ENCODE measurements at regions not wholly inside any gene's neighbourhood (a gene's known extent, or its start where the extent isn't known, plus 50 kb on each side); places are given as distances from the start of the nearest gene placed in this dataset.

DNA sequence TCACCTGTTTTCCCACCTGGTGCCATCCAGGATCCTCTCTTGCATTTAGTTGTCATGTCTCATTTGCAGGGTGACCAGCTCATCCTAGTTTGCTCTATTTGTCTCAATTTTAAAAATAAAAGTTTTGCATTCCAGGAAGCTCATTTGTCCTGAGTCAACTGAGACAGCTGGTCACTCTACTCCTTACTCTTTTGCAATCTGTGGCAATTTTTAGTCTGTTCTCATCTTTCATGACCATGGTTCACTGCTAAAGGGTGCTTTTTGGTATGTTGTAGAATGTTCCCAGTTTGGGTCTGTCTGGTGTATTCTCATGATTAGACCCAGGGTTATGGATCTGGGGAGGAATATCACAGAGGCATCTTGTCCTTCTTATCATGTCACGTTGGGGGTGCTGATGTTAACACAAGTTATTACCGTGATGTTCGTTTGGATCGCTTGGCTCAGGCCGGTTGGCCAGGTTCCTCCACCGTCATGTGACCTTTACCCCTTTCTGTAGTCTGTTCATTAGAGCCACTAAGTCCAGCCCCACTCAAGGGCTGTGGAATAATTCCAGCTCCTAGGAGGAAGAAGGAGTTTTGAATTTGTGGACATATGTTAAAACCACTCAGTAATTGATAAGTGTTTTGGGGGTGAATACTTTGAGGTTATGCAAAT lies 103.3 kb upstream of the IGFBP3 start:
- Mint-ChIP-seq H3K27ac (no peak overlapping the region), H3K4me3 (no peak overlapping the region), H3K27me3 (ENCODE audit: low read depth) (no peaks in the 10 kb centered on the region), H3K4me1 (ENCODE audit: low read depth) (no peaks in the 10 kb centered on the region), H3K36me3 (ENCODE audit: low read depth) (no peaks in the 10 kb centered on the region), H3K9me3 (peaks cover 3% of the 10 kb centered on the region)
- DNase-seq: no peak
- intact Hi-C loops (cut with micrococcal nuclease): no loop called here
- CTCF ChIA-PET: no interaction called here

DNA sequence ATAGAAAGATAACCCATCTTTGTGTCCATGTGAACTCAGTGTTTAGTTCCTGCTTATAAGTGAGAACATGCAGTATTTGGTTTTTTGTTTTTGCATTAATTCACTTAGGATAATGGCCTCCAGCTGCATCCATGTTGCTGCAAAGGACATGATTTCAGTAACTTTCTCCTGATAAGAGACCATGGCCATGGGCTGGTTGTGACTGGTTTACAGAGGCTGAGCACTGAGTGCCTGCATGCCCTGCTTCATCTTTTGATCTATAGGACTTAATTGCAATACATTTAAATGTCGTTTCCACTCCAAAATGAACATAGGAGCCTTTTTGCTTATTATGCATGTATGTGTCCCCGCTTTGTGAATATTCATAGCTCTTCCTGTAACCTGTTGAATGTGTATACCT lies 101.3 kb upstream of the IGFBP3 start:
- intact Hi-C loops (cut with micrococcal nuclease): no loop called here

GRCh38 chr7:46015107-46015868 lies 94.2 kb upstream of the IGFBP3 start:
- CTCF ChIA-PET: no interaction called here
- H3K36me3 Mint-ChIP-seq (ENCODE audit: low read depth): peaks cover 1% of the 10 kb centered on the region
- no peak for DNase-seq
- no peaks in the 10 kb centered on the region for H3K4me1 Mint-ChIP-seq (ENCODE audit: low read depth)
- intact Hi-C loops (cut with micrococcal nuclease): no loop called here
- no peak overlapping the region for H3K27ac Mint-ChIP-seq
- no peaks in the 10 kb centered on the region for H3K27me3 Mint-ChIP-seq (ENCODE audit: low read depth)
- H3K4me3 Mint-ChIP-seq: no peak overlapping the region
- H3K9me3 Mint-ChIP-seq: peaks cover 16% of the 10 kb centered on the region

More for the DNA sequence above, 101.3 kb upstream of the IGFBP3 start:
- Mint-ChIP-seq H3K4me1 (ENCODE audit: low read depth) (no peaks in the 10 kb centered on the region), H3K27me3 (ENCODE audit: low read depth) (no peaks in the 10 kb centered on the region), H3K4me3 (no peak overlapping the region), H3K27ac (no peak overlapping the region), H3K36me3 (ENCODE audit: low read depth) (no peaks in the 10 kb centered on the region), H3K9me3 (peaks cover 16% of the 10 kb centered on the region)
- no peak for DNase-seq
- CTCF ChIA-PET: no interaction called here

- CTCF ChIA-PET: no interaction called here
- Mint-ChIP-seq H3K36me3 (ENCODE audit: low read depth) (peaks cover 1% of the 10 kb centered on the region), H3K9me3 (peaks cover under 1% of the 10 kb centered on the region), H3K4me1 (ENCODE audit: low read depth) (no peaks in the 10 kb centered on the region), H3K27ac (no peak overlapping the region), H3K27me3 (ENCODE audit: low read depth) (no peaks in the 10 kb centered on the region), H3K4me3 (no peak overlapping the region)
- intact Hi-C loops (cut with micrococcal nuclease): no loop called here
- DNase-seq: no peak
These were observed 90.4 kb upstream of the IGFBP3 start for GRCh38 chr7:46011501-46011900.

- no peaks in the 10 kb centered on the region for H3K4me1 Mint-ChIP-seq (ENCODE audit: low read depth)
- H3K4me3 Mint-ChIP-seq: no peak overlapping the region
- no peak overlapping the region for H3K27ac Mint-ChIP-seq
- peaks cover 3% of the 10 kb centered on the region for H3K9me3 Mint-ChIP-seq
- no peak for DNase-seq
- CTCF ChIA-PET: no interaction called here
- H3K36me3 Mint-ChIP-seq (ENCODE audit: low read depth): peaks cover 1% of the 10 kb centered on the region
- H3K27me3 Mint-ChIP-seq (ENCODE audit: low read depth): no peaks in the 10 kb centered on the region
- intact Hi-C loops (cut with micrococcal nuclease): no loop called here
These were observed 90.0 kb upstream of the IGFBP3 start for GRCh38 chr7:46011059-46011458.

- Mint-ChIP-seq H3K9me3 (peaks cover 3% of the 10 kb centered on the region), H3K4me3 (no peak overlapping the region), H3K27me3 (ENCODE audit: low read depth) (no peaks in the 10 kb centered on the region), H3K4me1 (ENCODE audit: low read depth) (no peaks in the 10 kb centered on the region), H3K36me3 (ENCODE audit: low read depth) (peaks cover 1% of the 10 kb centered on the region), H3K27ac (no peak overlapping the region)
- CTCF ChIA-PET: no interaction called here
- intact Hi-C loops (cut with micrococcal nuclease): no loop called here
- no peak for DNase-seq
These were observed 88.1 kb upstream of the IGFBP3 start for GRCh38 chr7:46009211-46009610.

GRCh38 chr7:46007990-46008643 lies 87.0 kb upstream of the IGFBP3 start:
- Mint-ChIP-seq H3K4me1 (ENCODE audit: low read depth) (no peaks in the 10 kb centered on the region), H3K36me3 (ENCODE audit: low read depth) (no peaks in the 10 kb centered on the region), H3K27ac (no peak overlapping the region), H3K9me3 (peaks cover 9% of the 10 kb centered on the region), H3K4me3 (no peak overlapping the region), H3K27me3 (ENCODE audit: low read depth) (no peaks in the 10 kb centered on the region)
- no peak for DNase-seq
- intact Hi-C loops (cut with micrococcal nuclease): no loop called here
- CTCF ChIA-PET: no interaction called here

- CTCF ChIA-PET: no interaction called here
- DNase-seq: no peak
- H3K27me3 Mint-ChIP-seq (ENCODE audit: low read depth): no peaks in the 10 kb centered on the region
- intact Hi-C loops (cut with micrococcal nuclease): no loop called here
- no peaks in the 10 kb centered on the region for H3K4me1 Mint-ChIP-seq (ENCODE audit: low read depth)
- H3K4me3 Mint-ChIP-seq: no peak overlapping the region
- no peaks in the 10 kb centered on the region for H3K36me3 Mint-ChIP-seq (ENCODE audit: low read depth)
- peaks cover 12% of the 10 kb centered on the region for H3K9me3 Mint-ChIP-seq
- H3K27ac Mint-ChIP-seq: no peak overlapping the region
These were observed 86.1 kb upstream of the IGFBP3 start for GRCh38 chr7:46007194-46007593.

DNA sequence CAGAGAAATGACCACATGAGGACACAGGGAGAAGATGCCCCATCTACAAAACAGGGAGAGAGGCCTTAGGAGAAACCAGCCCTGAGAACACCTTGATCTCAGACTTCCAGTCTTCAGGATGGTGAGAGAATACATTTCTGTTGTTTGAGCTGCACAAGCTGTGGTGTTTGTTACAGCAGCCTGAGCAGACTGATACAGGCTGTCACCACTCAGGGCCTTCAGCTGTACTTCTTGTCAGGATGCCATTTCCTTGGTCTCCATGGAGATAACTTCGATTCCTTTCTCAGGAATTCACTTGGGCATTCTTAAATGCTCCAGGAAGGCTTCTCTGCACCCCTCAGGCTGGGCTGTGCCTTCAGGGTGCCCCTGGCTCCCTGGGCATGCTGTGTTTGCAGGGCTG lies 85.7 kb upstream of the IGFBP3 start:
- H3K27ac Mint-ChIP-seq: no peak overlapping the region
- no peaks in the 10 kb centered on the region for H3K27me3 Mint-ChIP-seq (ENCODE audit: low read depth)

GRCh38 chr7:46006212-46006611 lies 85.1 kb upstream of the IGFBP3 start:
- no peaks in the 10 kb centered on the region for H3K36me3 Mint-ChIP-seq (ENCODE audit: low read depth)
- no peaks in the 10 kb centered on the region for H3K27me3 Mint-ChIP-seq (ENCODE audit: low read depth)
- intact Hi-C loops (cut with micrococcal nuclease): no loop called here
- CTCF ChIA-PET: no interaction called here
- peaks cover 12% of the 10 kb centered on the region for H3K9me3 Mint-ChIP-seq
- H3K4me3 Mint-ChIP-seq: no peak overlapping the region
- H3K27ac Mint-ChIP-seq: no peak overlapping the region
- DNase-seq: no peak
- H3K4me1 Mint-ChIP-seq (ENCODE audit: low read depth): no peaks in the 10 kb centered on the region

More for the DNA sequence above, 85.7 kb upstream of the IGFBP3 start:
- peaks cover 12% of the 10 kb centered on the region for H3K9me3 Mint-ChIP-seq
- no peak for DNase-seq
- no peaks in the 10 kb centered on the region for H3K4me1 Mint-ChIP-seq (ENCODE audit: low read depth)
- H3K4me3 Mint-ChIP-seq: no peak overlapping the region
- no peaks in the 10 kb centered on the region for H3K36me3 Mint-ChIP-seq (ENCODE audit: low read depth)
- CTCF ChIA-PET: no interaction called here
- intact Hi-C loops (cut with micrococcal nuclease): no loop called here

- intact Hi-C loops (cut with micrococcal nuclease): no loop called here
- Mint-ChIP-seq H3K27me3 (ENCODE audit: low read depth) (no peaks in the 10 kb centered on the region), H3K36me3 (ENCODE audit: low read depth) (no peaks in the 10 kb centered on the region), H3K4me1 (ENCODE audit: low read depth) (no peaks in the 10 kb centered on the region), H3K4me3 (no peak overlapping the region), H3K9me3 (peaks cover 14% of the 10 kb centered on the region), H3K27ac (no peak overlapping the region)
- CTCF ChIA-PET: no interaction called here
- DNase-seq: no peak
These were observed 83.9 kb upstream of the IGFBP3 start for GRCh38 chr7:46004965-46005364.

DNA sequence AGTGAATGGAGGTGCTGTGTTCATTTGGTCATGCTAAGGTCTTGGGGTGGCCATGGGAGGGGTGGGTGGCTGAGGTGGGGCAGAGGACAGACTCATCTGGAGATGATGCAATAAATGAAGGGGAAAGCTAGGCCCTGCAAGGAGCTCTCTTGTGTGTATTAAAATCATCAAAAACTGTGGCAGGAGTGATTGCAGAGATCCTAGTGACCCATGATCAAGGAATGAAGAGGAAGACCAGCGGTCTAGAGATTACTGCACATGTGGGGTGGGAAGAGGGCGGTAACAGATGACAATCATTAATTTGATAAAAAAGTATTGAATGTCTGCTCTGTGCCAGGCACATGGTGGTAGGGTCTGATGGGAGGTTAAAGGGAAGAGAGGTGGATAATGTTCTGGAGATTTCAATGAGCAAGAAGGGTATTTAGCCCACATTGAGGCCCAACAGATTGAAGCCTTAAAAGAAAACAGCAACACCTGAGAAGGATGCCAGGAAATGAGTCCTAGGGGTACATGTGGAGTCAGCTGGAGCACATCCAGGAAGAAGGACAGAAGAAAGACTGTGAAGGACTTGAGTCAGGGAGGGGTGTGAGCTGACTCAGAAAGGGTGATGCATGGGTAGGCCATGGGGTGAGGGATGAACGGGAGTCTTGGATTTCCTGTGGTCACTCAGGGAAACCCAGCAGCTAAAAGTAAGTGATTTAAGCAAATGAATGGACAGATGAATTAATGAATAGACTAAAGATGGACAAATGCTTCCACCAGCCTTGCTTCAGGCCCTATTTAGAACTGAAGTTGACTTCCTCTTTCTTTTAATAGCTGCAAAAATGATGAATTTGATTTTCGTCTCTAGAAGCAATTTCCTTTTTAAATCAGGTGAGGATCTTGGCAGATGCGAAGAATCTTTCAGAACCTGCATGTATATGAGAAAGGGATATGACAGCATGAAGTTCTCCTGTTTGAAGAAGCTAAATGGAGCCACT lies 83.1 kb upstream of the IGFBP3 start:
- DNase-seq: no peak
- peaks cover 16% of the 10 kb centered on the region for H3K9me3 Mint-ChIP-seq
- CTCF ChIA-PET: no interaction called here
- H3K27ac Mint-ChIP-seq: no peak overlapping the region
- H3K36me3 Mint-ChIP-seq (ENCODE audit: low read depth): no peaks in the 10 kb centered on the region
- H3K27me3 Mint-ChIP-seq (ENCODE audit: low read depth): no peaks in the 10 kb centered on the region
- no peaks in the 10 kb centered on the region for H3K4me1 Mint-ChIP-seq (ENCODE audit: low read depth)
- intact Hi-C loops (cut with micrococcal nuclease): no loop called here
- H3K4me3 Mint-ChIP-seq: no peak overlapping the region

All from activated naive CD4-positive, alpha-beta T cell treated with anti-CD3 and anti-CD28 coated beads for 36 hours (primary cell).